GM18873 (cell line): ENCODE measurements at regions not wholly inside any gene's neighbourhood (a gene's known extent, or its start where the extent isn't known, plus 50 kb on each side); places are given as distances from the start of the nearest gene placed in this dataset.
"Not testable (repeated sequence)": the region's sequence is repeated elsewhere in the genome, so short reads cannot be mapped to it uniquely, and the experiment has no call there.

Experiments
- ATAC-seq: cut with Tn5 transposase; IDR thresholded peaks from one replicate; pipeline ENCODE4 v1.9.1; 2021; ENCODE audit warnings: mild to moderate bottlenecking, moderate library complexity, moderate number of reproducible peaks; ENCODE audit not compliant: unreplicated experiment, low FRiP score

- ATAC-seq = no peak
These were observed 308.1 kb upstream of the SPTLC3 start for GRCh38 chr20:12700701-12701100.

GRCh38 chr20:12702312-12702711 lies 306.5 kb upstream of the SPTLC3 start:
- no peak for ATAC-seq

- no peak for ATAC-seq
These were observed 293.4 kb upstream of the SPTLC3 start for GRCh38 chr20:12715371-12715770.

GRCh38 chr20:12715991-12716680 lies 292.6 kb upstream of the SPTLC3 start:
- no peak for ATAC-seq

GRCh38 chr20:12717061-12717460 lies 291.7 kb upstream of the SPTLC3 start:
- no peak for ATAC-seq

- ATAC-seq = no peak
These were observed 290.2 kb upstream of the SPTLC3 start for GRCh38 chr20:12718619-12719018.

- ATAC-seq = no peak
These were observed 287.1 kb upstream of the SPTLC3 start for GRCh38 chr20:12721636-12722035.

GRCh38 chr20:12722091-12722490 lies 286.7 kb upstream of the SPTLC3 start:
- ATAC-seq = no peak

GRCh38 chr20:12723811-12724210 lies 285.0 kb upstream of the SPTLC3 start:
- no peak for ATAC-seq

GRCh38 chr20:12728782-12729181 lies 280.0 kb upstream of the SPTLC3 start:
- ATAC-seq = no peak

- ATAC-seq = no peak
These were observed 279.4 kb upstream of the SPTLC3 start for GRCh38 chr20:12729326-12729725.

- no peak for ATAC-seq
These were observed 275.0 kb upstream of the SPTLC3 start for GRCh38 chr20:12733811-12734210.

- ATAC-seq = no peak
These were observed 271.3 kb upstream of the SPTLC3 start for GRCh38 chr20:12737497-12737896.

- no peak for ATAC-seq
These were observed 270.9 kb upstream of the SPTLC3 start for GRCh38 chr20:12737900-12738299.

GRCh38 chr20:12740647-12741046 lies 268.1 kb upstream of the SPTLC3 start:
- ATAC-seq = no peak

- no peak for ATAC-seq
These were observed 264.7 kb upstream of the SPTLC3 start for GRCh38 chr20:12744037-12744436.

- ATAC-seq = no peak
These were observed 260.3 kb upstream of the SPTLC3 start for GRCh38 chr20:12748359-12748994.

- ATAC-seq = no peak
These were observed 258.6 kb upstream of the SPTLC3 start for GRCh38 chr20:12750221-12750620.

- not testable (repeated sequence) for ATAC-seq
These were observed 255.7 kb upstream of the SPTLC3 start for GRCh38 chr20:12752900-12753693.

GRCh38 chr20:12753742-12754141 lies 255.0 kb upstream of the SPTLC3 start:
- not testable (repeated sequence) for ATAC-seq

GRCh38 chr20:12759493-12759892 lies 249.3 kb upstream of the SPTLC3 start:
- not testable (repeated sequence) for ATAC-seq
